SU-DHL-6 (cell line): ENCODE measurements at regions not wholly inside any gene's neighbourhood (a gene's known extent, or its start where the extent isn't known, plus 50 kb on each side); places are given as distances from the start of the nearest gene placed in this dataset.

Experiments
- H2AFZ ChIP-seq: fragments of 200-600 bp; sonication (generic); 2 replicates; pipeline ENCODE4 v1.6.1; 2014; ENCODE audit warnings: low read depth, mild to moderate bottlenecking, moderate library complexity, mixed read lengths, antibody characterized with exemption, low read length; ENCODE audit not compliant: severe bottlenecking
- H3F3A ChIP-seq: fragments of 200-600 bp; shearing (Covaris generic); 2 replicates; pipeline ENCODE4 v1.6.0; 2016; ENCODE audit warnings: antibody characterized with exemption, mild to moderate bottlenecking; ENCODE audit not compliant: insufficient read depth
- H3K27ac ChIP-seq: fragments of 200-600 bp; sonication (generic); 2 replicates; pipeline ENCODE4 v1.5.1; 2016; ENCODE audit warnings: low read depth, mild to moderate bottlenecking, low read length, moderate library complexity, mixed read lengths
- H3K27me3 ChIP-seq: fragments of 200-600 bp; sonication (generic), shearing (Covaris generic); 2 replicates; pipeline ENCODE4 v1.6.0; 2014; ENCODE audit warnings: mild to moderate bottlenecking, low read length
- H3K36me3 ChIP-seq: fragments of 200-600 bp; sonication (generic); 2 replicates; pipeline ENCODE4 v1.6.1; 2014; ENCODE audit warnings: mild to moderate bottlenecking, low read length, mixed read lengths
- H3K4me2 ChIP-seq: fragments of 300-600, 200-600 bp; shearing (Covaris generic), sonication (generic); 2 replicates; pipeline ENCODE4 v1.6.0; 2014; ENCODE audit warnings: low read length, low read depth, mild to moderate bottlenecking; ENCODE audit not compliant: poor library complexity, severe bottlenecking
- H3K4me3 ChIP-seq: fragments of 200-600 bp; sonication (generic); 2 replicates; pipeline ENCODE4 v1.5.1; 2014; ENCODE audit warnings: antibody characterized with exemption, low read length, mild to moderate bottlenecking, mixed read lengths; ENCODE audit not compliant: insufficient read depth, poor library complexity, severe bottlenecking
- H3K79me2 ChIP-seq: fragments of 200-600 bp; sonication (generic); 2 replicates; pipeline ENCODE4 v1.6.1; 2014; ENCODE audit warnings: mild to moderate bottlenecking, low read length, moderate library complexity; ENCODE audit not compliant: insufficient read depth
- H3K9ac ChIP-seq: fragments of 200-600 bp; sonication (generic); 2 replicates; pipeline ENCODE4 v1.7.0; 2014; ENCODE audit warnings: mild to moderate bottlenecking, low read length
- H3K9me2 ChIP-seq: fragments of 200-600 bp; sonication (generic); replicated peaks from 2 replicates; pipeline ENCODE4 v1.6.1; 2014; ENCODE audit warnings: low read length; ENCODE audit not compliant: insufficient read depth
- H3K9me3 ChIP-seq: fragments of 200-600 bp; sonication (generic); 2 replicates; pipeline ENCODE4 v1.6.1; 2014; ENCODE audit warnings: low read length, mixed read lengths; ENCODE audit not compliant: insufficient read depth
- H4K20me1 ChIP-seq: fragments of 200-600 bp; sonication (generic); 2 replicates; pipeline ENCODE4 v1.6.1; 2014; ENCODE audit warnings: low read depth, mild to moderate bottlenecking, antibody characterized with exemption, low read length, moderate library complexity, mixed read lengths
- EZH2phosphoT487 ChIP-seq: fragments of 200-600 bp; sonication (generic), shearing (Covaris generic); conservative IDR thresholded peaks from 2 replicates; pipeline ENCODE4 v1.6.1; 2018; ENCODE audit warnings: mild to moderate bottlenecking, antibody characterized with exemption, low read length, moderate library complexity, mixed read lengths
- TF ChIP-seq, protein P1 (sequence below): fragments of 200-600 bp; sonication (generic); IDR thresholded peaks from one replicate; pipeline ENCODE4 v1.5.1; 2017; ENCODE audit warnings: antibody characterized with exemption, mild to moderate bottlenecking, low read length, moderate library complexity; ENCODE audit not compliant: insufficient read depth, poor library complexity, severe bottlenecking

DNA sequence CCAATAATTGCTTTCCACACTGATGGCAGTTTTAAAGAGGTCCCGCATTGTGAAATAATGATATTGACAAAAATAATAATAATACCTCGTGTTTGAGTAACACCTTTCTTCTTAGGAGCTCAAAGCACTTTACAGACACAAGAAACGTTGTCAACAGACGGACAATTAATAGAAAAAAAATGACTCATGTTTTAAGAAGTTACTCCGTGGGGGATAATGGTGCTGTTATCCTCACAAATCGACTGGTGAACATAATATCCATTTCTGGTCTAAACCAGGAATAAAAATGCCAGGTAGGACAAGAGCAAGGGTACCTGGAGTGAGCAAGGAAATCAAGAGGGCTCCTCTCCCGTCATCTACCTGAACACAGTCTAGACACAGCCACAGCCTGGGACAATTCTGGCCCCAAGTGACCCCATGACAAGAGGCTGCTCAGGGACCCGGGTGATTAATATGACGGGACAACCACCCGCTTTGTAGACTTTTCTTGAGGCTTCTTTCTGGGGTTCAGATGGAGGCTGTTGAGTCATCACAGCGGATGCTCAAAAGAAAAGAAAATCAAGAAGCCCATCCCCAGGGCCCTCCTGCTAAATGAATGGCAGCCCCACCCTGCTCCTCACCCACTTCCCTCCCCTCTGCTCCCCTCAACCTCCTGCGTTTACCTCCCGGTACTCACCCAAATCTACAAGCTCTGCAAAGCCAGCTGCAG lies 146.2 kb upstream of the IRF2BP2 start:
- no peaks in the 10 kb centered on the region for H4K20me1 ChIP-seq
- no peak overlapping the region for H3K4me2 ChIP-seq
- H3K9ac ChIP-seq: no peak overlapping the region
- H3K27me3 ChIP-seq: no peaks in the 10 kb centered on the region
- H3K4me3 ChIP-seq: no peak overlapping the region
- no peak overlapping the region for H2AFZ ChIP-seq
- no peaks in the 10 kb centered on the region for H3K9me3 ChIP-seq
- TF ChIP-seq, protein P1, sequence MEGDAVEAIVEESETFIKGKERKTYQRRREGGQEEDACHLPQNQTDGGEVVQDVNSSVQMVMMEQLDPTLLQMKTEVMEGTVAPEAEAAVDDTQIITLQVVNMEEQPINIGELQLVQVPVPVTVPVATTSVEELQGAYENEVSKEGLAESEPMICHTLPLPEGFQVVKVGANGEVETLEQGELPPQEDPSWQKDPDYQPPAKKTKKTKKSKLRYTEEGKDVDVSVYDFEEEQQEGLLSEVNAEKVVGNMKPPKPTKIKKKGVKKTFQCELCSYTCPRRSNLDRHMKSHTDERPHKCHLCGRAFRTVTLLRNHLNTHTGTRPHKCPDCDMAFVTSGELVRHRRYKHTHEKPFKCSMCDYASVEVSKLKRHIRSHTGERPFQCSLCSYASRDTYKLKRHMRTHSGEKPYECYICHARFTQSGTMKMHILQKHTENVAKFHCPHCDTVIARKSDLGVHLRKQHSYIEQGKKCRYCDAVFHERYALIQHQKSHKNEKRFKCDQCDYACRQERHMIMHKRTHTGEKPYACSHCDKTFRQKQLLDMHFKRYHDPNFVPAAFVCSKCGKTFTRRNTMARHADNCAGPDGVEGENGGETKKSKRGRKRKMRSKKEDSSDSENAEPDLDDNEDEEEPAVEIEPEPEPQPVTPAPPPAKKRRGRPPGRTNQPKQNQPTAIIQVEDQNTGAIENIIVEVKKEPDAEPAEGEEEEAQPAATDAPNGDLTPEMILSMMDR: no peak
- no peak for TF ChIP-seq EZH2phosphoT487
- no peaks in the 10 kb centered on the region for H3K9me2 ChIP-seq
- no peaks in the 10 kb centered on the region for H3K36me3 ChIP-seq
- H3F3A ChIP-seq: no peaks in the 10 kb centered on the region
- no peak overlapping the region for H3K27ac ChIP-seq
- H3K79me2 ChIP-seq: no peaks in the 10 kb centered on the region

DNA sequence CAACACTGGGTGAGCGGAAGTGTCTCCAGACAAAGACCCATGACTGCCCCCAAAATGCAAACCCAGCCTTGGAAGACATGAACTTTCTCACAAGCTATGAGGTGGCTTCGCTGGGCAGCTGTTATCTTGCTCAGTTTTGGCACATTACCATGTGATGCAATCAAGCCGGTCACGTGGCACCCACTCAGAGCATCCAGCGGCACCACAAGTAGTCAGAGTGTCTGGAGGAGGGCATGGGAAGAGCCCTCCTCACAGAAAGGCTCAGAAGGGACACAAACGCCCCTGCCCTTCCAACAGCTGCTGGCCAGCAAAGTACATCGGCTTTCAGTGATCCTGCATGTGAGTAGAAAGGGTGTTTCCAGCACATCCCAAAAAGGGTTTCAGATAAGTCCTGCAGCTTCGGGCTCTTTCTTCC lies 145.5 kb upstream of the IRF2BP2 start:
- Histone ChIP-seq H3K4me3 (no peak overlapping the region), H2AFZ (no peak overlapping the region), H4K20me1 (no peaks in the 10 kb centered on the region), H3F3A (no peaks in the 10 kb centered on the region), H3K27me3 (no peaks in the 10 kb centered on the region), H3K9ac (no peak overlapping the region), H3K9me2 (no peaks in the 10 kb centered on the region), H3K4me2 (no peak overlapping the region), H3K36me3 (no peaks in the 10 kb centered on the region), H3K27ac (no peak overlapping the region), H3K79me2 (no peaks in the 10 kb centered on the region), H3K9me3 (no peaks in the 10 kb centered on the region)
- TF ChIP-seq, protein P1: no peak
- TF ChIP-seq EZH2phosphoT487: no peak

DNA sequence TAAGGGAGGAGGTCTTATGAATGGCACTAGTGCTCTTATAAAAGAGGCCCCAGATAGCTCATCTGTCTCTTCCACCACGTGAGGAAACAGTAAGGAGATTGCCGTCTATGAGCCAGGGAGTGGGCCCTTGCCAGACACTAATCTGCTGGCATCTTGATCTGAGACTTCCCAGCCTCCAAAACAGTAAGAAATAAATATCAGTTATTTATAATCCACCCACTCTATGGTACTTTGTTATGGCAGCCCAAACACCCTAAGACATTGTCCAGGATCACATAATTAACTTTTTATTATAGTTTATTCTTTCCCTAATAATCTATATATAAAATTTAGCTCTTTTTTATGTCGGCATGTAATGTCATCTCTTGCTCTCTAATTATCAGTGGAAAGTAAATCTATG lies 144.0 kb upstream of the IRF2BP2 start:
- H3K9me2 ChIP-seq: no peaks in the 10 kb centered on the region
- no peak overlapping the region for H2AFZ ChIP-seq
- H3K9ac ChIP-seq: no peak overlapping the region
- H3K27me3 ChIP-seq: no peaks in the 10 kb centered on the region
- no peaks in the 10 kb centered on the region for H4K20me1 ChIP-seq
- H3K4me3 ChIP-seq: no peak overlapping the region
- no peak overlapping the region for H3K4me2 ChIP-seq
- H3K27ac ChIP-seq: no peak overlapping the region
- no peak for TF ChIP-seq EZH2phosphoT487
- H3K36me3 ChIP-seq: no peaks in the 10 kb centered on the region
- no peaks in the 10 kb centered on the region for H3K79me2 ChIP-seq
- no peaks in the 10 kb centered on the region for H3K9me3 ChIP-seq
- no peaks in the 10 kb centered on the region for H3F3A ChIP-seq

DNA sequence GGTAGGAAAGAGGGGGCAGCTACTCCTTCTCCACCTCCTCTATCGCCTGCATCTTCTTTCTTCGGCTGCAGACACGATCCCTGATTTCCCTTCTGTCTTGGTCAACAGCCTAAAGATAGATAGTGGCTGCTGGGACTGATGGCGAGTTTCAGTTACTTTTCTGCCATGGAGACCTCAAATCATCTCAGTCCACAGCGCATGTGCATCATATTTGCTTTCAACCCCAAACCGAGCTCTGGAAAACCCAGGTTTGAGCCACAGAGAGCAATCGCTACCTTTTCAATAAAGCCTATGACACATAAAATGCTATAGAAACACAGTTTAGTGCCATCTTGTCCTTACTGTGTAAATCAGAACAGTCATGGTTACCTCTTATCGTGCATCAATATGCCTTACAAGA lies 142.9 kb upstream of the IRF2BP2 start:
- no peaks in the 10 kb centered on the region for H3K9me3 ChIP-seq
- H2AFZ ChIP-seq: no peak overlapping the region
- H3K27me3 ChIP-seq: no peaks in the 10 kb centered on the region
- H3K9ac ChIP-seq: no peak overlapping the region
- H3K79me2 ChIP-seq: no peaks in the 10 kb centered on the region
- no peak overlapping the region for H3K27ac ChIP-seq
- no peaks in the 10 kb centered on the region for H3K36me3 ChIP-seq
- H3K4me3 ChIP-seq: no peak overlapping the region
- H3F3A ChIP-seq: no peaks in the 10 kb centered on the region
- H3K9me2 ChIP-seq: no peaks in the 10 kb centered on the region
- H4K20me1 ChIP-seq: no peaks in the 10 kb centered on the region
- H3K4me2 ChIP-seq: no peak overlapping the region
- TF ChIP-seq, protein P1: no peak
- no peak for TF ChIP-seq EZH2phosphoT487
